LNCAP (cell line): ENCODE measurements at regions not wholly inside any gene's neighbourhood (a gene's known extent, or its start where the extent isn't known, plus 50 kb on each side); places are given as distances from the start of the nearest gene placed in this dataset.

ENCODE experiments used
- CTCF ChIP-seq: fragments of 450-650 bp; IDR thresholded peaks from 2 replicates; pipeline ENCODE4 v1.5.1; 2017; ENCODE audit warnings: mild to moderate bottlenecking

- TF ChIP-seq CTCF, result no peak
These were observed 561.1 kb downstream of the TBC1D22A start for GRCh38 chr22:47323518-47323917.

GRCh38 chr22:47322854-47323253 lies 560.4 kb downstream of the TBC1D22A start:
- TF ChIP-seq CTCF, result no peak

GRCh38 chr22:47320560-47320959 lies 558.1 kb downstream of the TBC1D22A start:
- TF ChIP-seq CTCF, result no peak

GRCh38 chr22:47318041-47318737 lies 555.7 kb downstream of the TBC1D22A start:
- no peak for TF ChIP-seq CTCF

GRCh38 chr22:47315862-47316419 lies 553.5 kb downstream of the TBC1D22A start:
- TF ChIP-seq CTCF, result no peak

- TF ChIP-seq CTCF, result no peak
These were observed 548.2 kb downstream of the TBC1D22A start for GRCh38 chr22:47310601-47311000.

- TF ChIP-seq CTCF, result no peak
These were observed 547.5 kb downstream of the TBC1D22A start for GRCh38 chr22:47309946-47310345.
